ENCODE measurements at regions not wholly inside any gene's neighbourhood (a gene's known extent, or its start where the extent isn't known, plus 50 kb on each side); places are given as distances from the start of the nearest gene placed in this dataset.

DNA sequence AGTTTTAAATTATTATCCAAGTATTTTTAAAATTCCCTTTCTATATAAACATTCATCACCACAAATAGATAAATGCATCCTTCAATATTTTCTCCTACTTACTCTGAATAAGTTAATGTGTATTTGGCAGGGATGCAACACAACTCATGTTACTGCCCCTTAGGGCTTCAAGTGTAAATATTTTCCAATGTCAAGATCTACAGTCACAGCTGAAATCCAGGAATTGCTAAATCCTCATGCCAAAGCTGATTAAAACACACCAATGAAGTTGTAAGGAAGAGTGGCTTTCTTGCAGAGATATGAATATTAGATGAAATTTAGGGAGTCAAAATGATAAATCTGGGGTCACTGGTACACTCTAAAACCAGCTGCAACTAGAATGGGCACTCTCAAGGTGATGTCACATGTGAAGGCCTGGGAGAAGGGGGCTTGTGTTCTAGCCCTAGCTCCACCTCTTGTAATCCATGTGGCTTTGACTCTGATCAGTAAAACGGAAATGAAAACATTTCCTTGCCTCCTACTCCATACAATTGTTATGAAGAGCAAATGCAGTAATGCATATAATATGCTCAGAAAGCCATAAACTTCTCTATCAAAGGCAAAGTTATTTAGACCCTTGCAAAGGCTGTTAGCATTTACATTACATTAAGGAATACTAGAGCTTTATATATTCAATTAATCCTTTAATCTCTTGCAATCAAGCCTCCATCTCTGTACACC lies 228.1 kb upstream of the NFE2L3 start:
- H3K4me3 ChIP-seq (replicated peaks in 1 of 3; ENCODE audit: insufficient read depth in 1 of 3, low read depth in 1 of 3, low read length in 3 of 3): no peak overlapping the region
- intact Hi-C loops (cut with micrococcal nuclease) (no loop called here), dilution Hi-C loops (cut with MboI; ENCODE audit: extremely low pct_ligation_motif_present, low sequenced_read_pairs) (no loop called here)
- DNase-seq (ENCODE audit: low read depth, low spot score): no peak
- no peaks in the 10 kb centered on the region for H3K4me1 ChIP-seq (ENCODE audit: control insufficient read depth, extremely low read depth, insufficient read depth, low read length)
- no peak for FAIRE-seq
- peaks cover 0 to 2% of the 10 kb centered on the region in 2 experiments for H3K27me3 ChIP-seq (ENCODE audit: control insufficient read depth in 2 of 2, insufficient read depth in 2 of 2, low read length in 2 of 2)
- no peak overlapping the region for H2AFZ ChIP-seq (ENCODE audit: low read depth, low read length)
- no peaks in the 10 kb centered on the region for H3K79me2 ChIP-seq (ENCODE audit: control insufficient read depth, insufficient read depth, low read length)
- no peaks in the 10 kb centered on the region for H3K9me1 ChIP-seq (replicated peaks; ENCODE audit: control insufficient read depth, extremely low read depth, insufficient read depth, low read length)
- no peaks in the 10 kb centered on the region for H4K20me1 ChIP-seq (replicated peaks; ENCODE audit: control insufficient read depth, extremely low read depth, insufficient read depth, low read length)
- H3K4me2 ChIP-seq (ENCODE audit: insufficient read depth, low read length): no peak overlapping the region
- no TSS peak for BruUV-seq (replicated peaks)
- TF ChIP-seq POLR2AphosphoS5 (IDR thresholded peaks at IDR 0.05; ENCODE audit: insufficient read depth, low read depth, low read length) (no peak), POLR2A (IDR thresholded peaks at IDR 0.05; ENCODE audit: low read depth, low read length) (no peak), EZH2 (IDR thresholded peaks at IDR 0.05; ENCODE audit: borderline replicate concordance, low read depth, low read length, severe bottlenecking) (no peak), JUN (IDR thresholded peaks at IDR 0.05; ENCODE audit: borderline replicate concordance, insufficient read depth, insufficient read length, low read depth) (no peak), FOS (IDR thresholded peaks at IDR 0.05; ENCODE audit: borderline replicate concordance, insufficient read depth, low read length) (no peak)
- TF ChIP-seq, protein P1, sequence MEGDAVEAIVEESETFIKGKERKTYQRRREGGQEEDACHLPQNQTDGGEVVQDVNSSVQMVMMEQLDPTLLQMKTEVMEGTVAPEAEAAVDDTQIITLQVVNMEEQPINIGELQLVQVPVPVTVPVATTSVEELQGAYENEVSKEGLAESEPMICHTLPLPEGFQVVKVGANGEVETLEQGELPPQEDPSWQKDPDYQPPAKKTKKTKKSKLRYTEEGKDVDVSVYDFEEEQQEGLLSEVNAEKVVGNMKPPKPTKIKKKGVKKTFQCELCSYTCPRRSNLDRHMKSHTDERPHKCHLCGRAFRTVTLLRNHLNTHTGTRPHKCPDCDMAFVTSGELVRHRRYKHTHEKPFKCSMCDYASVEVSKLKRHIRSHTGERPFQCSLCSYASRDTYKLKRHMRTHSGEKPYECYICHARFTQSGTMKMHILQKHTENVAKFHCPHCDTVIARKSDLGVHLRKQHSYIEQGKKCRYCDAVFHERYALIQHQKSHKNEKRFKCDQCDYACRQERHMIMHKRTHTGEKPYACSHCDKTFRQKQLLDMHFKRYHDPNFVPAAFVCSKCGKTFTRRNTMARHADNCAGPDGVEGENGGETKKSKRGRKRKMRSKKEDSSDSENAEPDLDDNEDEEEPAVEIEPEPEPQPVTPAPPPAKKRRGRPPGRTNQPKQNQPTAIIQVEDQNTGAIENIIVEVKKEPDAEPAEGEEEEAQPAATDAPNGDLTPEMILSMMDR (IDR thresholded peaks at IDR 0.05; ENCODE audit: extremely low read depth in 1 of 2, insufficient read depth in 1 of 2, low read depth in 1 of 2, low read length in 2 of 2): no peak
- TF ChIP-seq, protein P2, sequence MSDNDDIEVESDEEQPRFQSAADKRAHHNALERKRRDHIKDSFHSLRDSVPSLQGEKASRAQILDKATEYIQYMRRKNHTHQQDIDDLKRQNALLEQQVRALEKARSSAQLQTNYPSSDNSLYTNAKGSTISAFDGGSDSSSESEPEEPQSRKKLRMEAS (IDR thresholded peaks at IDR 0.05; ENCODE audit: insufficient read depth, insufficient read length): no peak
- CTCF ChIA-PET: no interaction called here
- POLR2A ChIA-PET: no interaction called here
- H3K36me3 ChIP-seq (ENCODE audit: control insufficient read depth in 2 of 2, extremely low read depth in 1 of 2, insufficient read depth in 2 of 2, low read length in 2 of 2): no peaks in the 10 kb centered on the region
- H3K9ac ChIP-seq (replicated peaks; ENCODE audit: extremely low read depth, insufficient read depth, low read length): no peak overlapping the region
- H3K9me3 ChIP-seq (replicated peaks; ENCODE audit: control insufficient read depth, insufficient read depth, low read length): no peaks in the 10 kb centered on the region
- no peak overlapping the region for H3K27ac ChIP-seq (ENCODE audit: insufficient read depth, low read depth, low read length)
